ENCODE measurements at regions not wholly inside any gene's neighbourhood (a gene's known extent, or its start where the extent isn't known, plus 50 kb on each side); places are given as distances from the start of the nearest gene placed in this dataset.

- Histone ChIP-seq H3K27me3 (ENCODE audit: control insufficient read depth in 1 of 2, insufficient read depth in 2 of 2, low read length in 2 of 2) (no peaks in the 10 kb centered on the region), H3K4me1 (ENCODE audit: insufficient read depth, low read length) (no peaks in the 10 kb centered on the region), H3K4me3 (ENCODE audit: low read length) (no peak overlapping the region), H3K36me3 (ENCODE audit: insufficient read depth, low read length) (no peaks in the 10 kb centered on the region), H3K9me3 (ENCODE audit: control insufficient read depth in 1 of 2, insufficient read depth in 1 of 2, low read length in 2 of 2) (peaks cover 0 to 6% of the 10 kb centered on the region in 2 experiments), H3K27ac (ENCODE audit: low read depth in 1 of 2, low read length in 2 of 2) (no peak overlapping the region)
- DNase-seq, result no peak
- H3K27me3 Mint-ChIP-seq, result no peaks in the 10 kb centered on the region
- TF ChIP-seq CTCF (IDR thresholded peaks at IDR 0.05), result no peak
- no peak overlapping the region for H3K27ac Mint-ChIP-seq
- ChIA-PET CTCF (interaction anchor here (0.7 kb wide), 1 partner anchor 9 kb away, joined by 4 read pairs; no protein-coding TSS in a partner anchor), POLR2A (no interaction called here)
- no peaks in the 10 kb centered on the region for H3K36me3 Mint-ChIP-seq (ENCODE audit: low read depth)
- no peak for ATAC-seq (ENCODE audit: poor library complexity)
- no peaks in the 10 kb centered on the region for H3K9me3 Mint-ChIP-seq
- H3K4me3 Mint-ChIP-seq, result no peak overlapping the region
- intact Hi-C loops (cut with DNase I, micrococcal nuclease), result no loop called here
- no peaks in the 10 kb centered on the region for H3K4me1 Mint-ChIP-seq (ENCODE audit: low read depth)
These were observed 276.8 kb upstream of the POU3F3 start for GRCh38 chr2:104577143-104577542.

- ChIA-PET CTCF (no interaction called here), POLR2A (no interaction called here)
- ATAC-seq (ENCODE audit: poor library complexity), result no peak
- Mint-ChIP-seq H3K4me3 (no peak overlapping the region), H3K4me1 (ENCODE audit: low read depth) (no peaks in the 10 kb centered on the region), H3K27ac (no peak overlapping the region), H3K9me3 (no peaks in the 10 kb centered on the region), H3K27me3 (no peaks in the 10 kb centered on the region), H3K36me3 (ENCODE audit: low read depth) (no peaks in the 10 kb centered on the region)
- H3K4me3 ChIP-seq (ENCODE audit: low read length), result no peak overlapping the region
- no peak for TF ChIP-seq CTCF (IDR thresholded peaks at IDR 0.05)
- no peaks in the 10 kb centered on the region for H3K36me3 ChIP-seq (ENCODE audit: insufficient read depth, low read length)
- no peaks in the 10 kb centered on the region for H3K27me3 ChIP-seq (ENCODE audit: control insufficient read depth in 1 of 2, insufficient read depth in 2 of 2, low read length in 2 of 2)
- DNase-seq, result no peak
- H3K27ac ChIP-seq (ENCODE audit: low read depth in 1 of 2, low read length in 2 of 2), result no peak overlapping the region
- no peaks in the 10 kb centered on the region for H3K4me1 ChIP-seq (ENCODE audit: insufficient read depth, low read length)
- peaks cover 0 to 2% of the 10 kb centered on the region in 2 experiments for H3K9me3 ChIP-seq (ENCODE audit: control insufficient read depth in 1 of 2, insufficient read depth in 1 of 2, low read length in 2 of 2)
- intact Hi-C loops (cut with DNase I, micrococcal nuclease), result no loop called here
These were observed 271.4 kb upstream of the POU3F3 start for GRCh38 chr2:104582471-104582870.

- DNase-seq, result no peak
- Mint-ChIP-seq H3K36me3 (ENCODE audit: low read depth) (no peaks in the 10 kb centered on the region), H3K4me1 (ENCODE audit: low read depth) (no peaks in the 10 kb centered on the region), H3K9me3 (no peaks in the 10 kb centered on the region), H3K27me3 (no peaks in the 10 kb centered on the region), H3K27ac (no peak overlapping the region), H3K4me3 (no peak overlapping the region)
- no peak overlapping the region for H3K4me3 ChIP-seq (ENCODE audit: low read length)
- intact Hi-C loops (cut with DNase I, micrococcal nuclease), result no loop called here
- no peaks in the 10 kb centered on the region for H3K9me3 ChIP-seq (ENCODE audit: control insufficient read depth in 1 of 2, insufficient read depth in 1 of 2, low read length in 2 of 2)
- ATAC-seq (ENCODE audit: poor library complexity), result no peak
- CTCF ChIA-PET, result no interaction called here
- H3K27ac ChIP-seq (ENCODE audit: low read depth in 1 of 2, low read length in 2 of 2), result no peak overlapping the region
- TF ChIP-seq CTCF (IDR thresholded peaks at IDR 0.05), result no peak
- no peaks in the 10 kb centered on the region for H3K27me3 ChIP-seq (ENCODE audit: control insufficient read depth in 1 of 2, insufficient read depth in 2 of 2, low read length in 2 of 2)
- no peaks in the 10 kb centered on the region for H3K4me1 ChIP-seq (ENCODE audit: insufficient read depth, low read length)
- no peaks in the 10 kb centered on the region for H3K36me3 ChIP-seq (ENCODE audit: insufficient read depth, low read length)
- POLR2A ChIA-PET, result no interaction called here
These were observed 270.1 kb upstream of the POU3F3 start for GRCh38 chr2:104583811-104584210.
